ENCODE measurements at regions not wholly inside any gene's neighbourhood (a gene's known extent, or its start where the extent isn't known, plus 50 kb on each side); places are given as distances from the start of the nearest gene placed in this dataset.
A peak's percentile ranks its signal among the peaks of the same experiment; 100 is the strongest.
"Not testable (repeated sequence)": the region's sequence is repeated elsewhere in the genome, so short reads cannot be mapped to it uniquely, and the experiment has no call there.

DNA sequence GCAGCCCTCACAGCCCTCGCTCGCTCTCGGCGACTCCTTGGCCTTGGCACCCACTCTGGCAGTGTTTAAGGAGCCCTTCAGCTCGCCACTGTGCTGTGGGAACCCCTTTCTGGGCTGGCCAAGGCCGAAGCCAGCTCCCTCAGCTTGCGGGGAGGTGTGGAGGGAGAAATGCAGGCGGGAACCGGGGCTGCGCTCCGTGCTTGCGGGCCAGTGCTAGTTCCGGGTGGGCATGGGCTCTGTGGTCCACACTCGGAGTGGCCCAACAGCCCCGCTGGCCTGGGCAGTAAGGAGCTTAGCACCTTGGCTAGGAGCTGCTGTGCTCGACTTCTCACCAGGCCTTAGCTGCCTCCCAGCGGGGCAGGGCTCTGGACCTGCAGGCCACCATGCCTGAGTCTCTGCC, 192.6 kb downstream of the COX18 start:
- no peak overlapping the region for H3K27ac ChIP-seq
- H3K27me3 ChIP-seq (replicated peaks), result no peaks in the 10 kb centered on the region
- no peak overlapping the region for H3K4me3 ChIP-seq (ENCODE audit: low read depth, low read length)
- TF ChIP-seq, protein P1, sequence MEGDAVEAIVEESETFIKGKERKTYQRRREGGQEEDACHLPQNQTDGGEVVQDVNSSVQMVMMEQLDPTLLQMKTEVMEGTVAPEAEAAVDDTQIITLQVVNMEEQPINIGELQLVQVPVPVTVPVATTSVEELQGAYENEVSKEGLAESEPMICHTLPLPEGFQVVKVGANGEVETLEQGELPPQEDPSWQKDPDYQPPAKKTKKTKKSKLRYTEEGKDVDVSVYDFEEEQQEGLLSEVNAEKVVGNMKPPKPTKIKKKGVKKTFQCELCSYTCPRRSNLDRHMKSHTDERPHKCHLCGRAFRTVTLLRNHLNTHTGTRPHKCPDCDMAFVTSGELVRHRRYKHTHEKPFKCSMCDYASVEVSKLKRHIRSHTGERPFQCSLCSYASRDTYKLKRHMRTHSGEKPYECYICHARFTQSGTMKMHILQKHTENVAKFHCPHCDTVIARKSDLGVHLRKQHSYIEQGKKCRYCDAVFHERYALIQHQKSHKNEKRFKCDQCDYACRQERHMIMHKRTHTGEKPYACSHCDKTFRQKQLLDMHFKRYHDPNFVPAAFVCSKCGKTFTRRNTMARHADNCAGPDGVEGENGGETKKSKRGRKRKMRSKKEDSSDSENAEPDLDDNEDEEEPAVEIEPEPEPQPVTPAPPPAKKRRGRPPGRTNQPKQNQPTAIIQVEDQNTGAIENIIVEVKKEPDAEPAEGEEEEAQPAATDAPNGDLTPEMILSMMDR (IDR thresholded peaks at IDR 0.05; ENCODE audit: low read depth, low read length, missing control alignments), result no peak
- in situ Hi-C loops (cut with HindIII; ENCODE audit: low pct_ligation_motif_present, low sequenced_read_pairs), result no loop called here
- no peak for DNase-seq
- H3K36me3 ChIP-seq (replicated peaks), result no peaks in the 10 kb centered on the region

DNA sequence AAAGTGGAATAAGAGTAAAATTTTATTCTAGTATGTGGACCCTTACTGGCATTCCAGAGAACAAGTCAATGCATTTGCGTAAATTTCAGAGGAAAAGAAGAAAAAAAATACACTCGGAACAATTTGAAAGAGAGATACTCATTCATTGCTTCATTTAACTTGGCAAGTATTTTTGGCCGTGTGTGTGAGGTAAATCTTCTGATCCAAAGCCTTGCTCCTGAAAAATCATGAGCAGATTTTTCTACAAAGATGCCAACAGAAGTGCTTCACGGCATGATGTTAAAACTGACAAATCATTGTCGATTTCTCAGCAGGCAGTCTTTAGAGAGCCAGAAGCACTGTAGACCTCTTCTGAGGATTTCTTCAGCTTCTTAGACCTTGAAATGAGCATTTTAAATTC, 194.0 kb downstream of the COX18 start:
- Histone ChIP-seq H3K36me3 (replicated peaks) (no peaks in the 10 kb centered on the region), H3K27ac (no peak overlapping the region), H3K4me3 (ENCODE audit: low read depth, low read length) (no peak overlapping the region), H3K27me3 (replicated peaks) (no peaks in the 10 kb centered on the region)
- DNase-seq, result no peak
- in situ Hi-C loops (cut with HindIII; ENCODE audit: low pct_ligation_motif_present, low sequenced_read_pairs), result no loop called here
- TF ChIP-seq, protein P1 (IDR thresholded peaks at IDR 0.05; ENCODE audit: low read depth, low read length, missing control alignments), result no peak

DNA sequence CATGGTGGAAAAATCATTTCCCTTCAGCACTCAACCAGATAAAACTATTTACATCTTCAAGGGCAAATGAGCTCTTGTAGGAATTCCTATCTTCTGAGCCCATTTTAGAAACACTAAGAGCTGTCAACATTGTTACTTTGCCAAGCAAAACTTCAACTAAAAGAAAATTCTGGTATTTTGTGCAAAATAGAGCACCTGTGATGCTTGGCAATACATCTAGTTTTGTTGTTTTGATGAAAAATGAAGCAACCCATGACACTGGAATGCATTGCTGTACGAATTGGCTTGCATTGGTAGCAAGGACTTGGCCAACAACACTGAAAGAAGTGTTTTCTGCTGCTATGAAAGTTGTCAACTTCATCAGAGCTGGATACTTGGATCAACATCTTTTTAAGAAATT, 194.4 kb downstream of the COX18 start:
- TF ChIP-seq, protein P1 (IDR thresholded peaks at IDR 0.05; ENCODE audit: low read depth, low read length, missing control alignments), result no peak
- H3K4me3 ChIP-seq (ENCODE audit: low read depth, low read length), result no peak overlapping the region
- no peak for DNase-seq
- no peaks in the 10 kb centered on the region for H3K27me3 ChIP-seq (replicated peaks)
- no peaks in the 10 kb centered on the region for H3K36me3 ChIP-seq (replicated peaks)
- in situ Hi-C loops (cut with HindIII; ENCODE audit: low pct_ligation_motif_present, low sequenced_read_pairs), result no loop called here
- no peak overlapping the region for H3K27ac ChIP-seq

DNA sequence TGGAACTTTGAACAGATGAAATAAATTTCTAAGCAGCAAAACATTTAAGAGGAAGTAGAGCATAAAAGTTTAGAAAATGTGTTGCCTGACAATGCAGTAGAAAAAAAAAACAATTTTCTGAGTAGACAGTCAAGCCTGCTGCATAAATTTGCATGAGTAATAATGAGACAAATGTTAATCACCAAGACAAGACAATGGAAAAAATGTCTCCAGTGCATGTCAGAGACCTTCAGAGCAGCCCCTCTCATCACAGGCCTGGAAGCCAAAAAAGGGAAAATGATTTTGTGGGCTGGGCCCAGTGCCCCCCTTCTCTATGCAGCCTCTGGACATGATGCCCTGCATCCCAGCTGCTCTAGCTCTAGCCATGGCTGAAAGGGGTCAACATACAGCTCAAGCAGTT, 204.6 kb downstream of the COX18 start:
- Histone ChIP-seq H3K4me3 (ENCODE audit: low read depth, low read length) (no peak overlapping the region), H3K36me3 (replicated peaks) (no peaks in the 10 kb centered on the region), H3K27me3 (replicated peaks) (no peaks in the 10 kb centered on the region), H3K27ac (no peak overlapping the region)
- in situ Hi-C loops (cut with HindIII; ENCODE audit: low pct_ligation_motif_present, low sequenced_read_pairs), result no loop called here
- TF ChIP-seq, protein P1 (IDR thresholded peaks at IDR 0.05; ENCODE audit: low read depth, low read length, missing control alignments), result no peak
- no peak for DNase-seq

DNA sequence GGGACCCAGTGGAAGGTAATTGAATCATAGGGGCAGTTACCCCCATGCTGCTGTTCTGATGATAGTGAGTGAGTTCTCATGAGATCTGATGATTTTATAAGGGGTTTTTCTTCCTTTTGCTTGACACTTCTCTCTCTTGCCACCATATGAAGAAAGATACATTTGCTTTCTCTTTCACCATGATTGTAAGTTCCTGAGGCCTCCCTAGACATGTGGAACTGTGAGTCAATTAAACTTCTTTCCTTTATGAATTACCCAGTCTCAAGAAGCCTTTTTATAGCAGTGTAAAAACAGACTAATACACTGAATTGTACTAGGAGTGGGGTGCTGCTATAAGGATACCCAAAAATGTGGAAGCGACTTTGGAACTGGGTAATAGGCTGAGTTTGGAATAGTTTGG, 205.2 kb downstream of the COX18 start:
- H3K4me3 ChIP-seq (ENCODE audit: low read depth, low read length); H3K36me3 ChIP-seq (replicated peaks); in situ Hi-C loops (cut with HindIII; ENCODE audit: low pct_ligation_motif_present, low sequenced_read_pairs); H3K27ac ChIP-seq; DNase-seq; H3K27me3 ChIP-seq (replicated peaks): not testable (repeated sequence)

DNA sequence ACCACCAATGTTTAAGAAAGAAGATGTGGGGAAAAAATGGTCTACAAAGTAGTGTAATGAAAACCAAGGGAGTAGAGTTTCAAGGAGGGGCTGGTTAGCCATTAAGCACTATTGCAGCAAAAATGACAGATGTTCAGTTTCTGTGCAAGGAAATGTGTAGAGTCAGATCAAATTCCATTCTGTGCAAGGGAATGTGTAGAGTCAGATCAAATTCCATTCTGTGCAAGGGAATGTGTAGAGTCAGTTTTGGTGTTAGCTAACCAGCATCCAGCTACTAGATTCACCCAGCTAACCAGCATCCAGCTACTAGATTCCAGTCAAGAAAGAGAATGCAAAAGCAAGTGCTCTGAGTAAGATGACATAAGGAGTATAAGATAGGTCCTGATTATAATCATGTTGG, 208.8 kb downstream of the COX18 start:
- in situ Hi-C loops (cut with HindIII; ENCODE audit: low pct_ligation_motif_present, low sequenced_read_pairs), result no loop called here
- Histone ChIP-seq H3K36me3 (replicated peaks) (no peaks in the 10 kb centered on the region), H3K27ac (no peak overlapping the region), H3K4me3 (ENCODE audit: low read depth, low read length) (no peak overlapping the region), H3K27me3 (replicated peaks) (no peaks in the 10 kb centered on the region)
- TF ChIP-seq, protein P1 (IDR thresholded peaks at IDR 0.05; ENCODE audit: low read depth, low read length, missing control alignments), result no peak
- peak; percentile 16 for DNase-seq
